ENCODE measurements at regions not wholly inside any gene's neighbourhood (a gene's known extent, or its start where the extent isn't known, plus 50 kb on each side); places are given as distances from the start of the nearest gene placed in this dataset.

- intact Hi-C loops (cut with micrococcal nuclease), result no loop called here
- no peaks in the 10 kb centered on the region for H3K79me2 ChIP-seq (ENCODE audit: low read length)
- H3K9me3 ChIP-seq (ENCODE audit: low read length), result no peaks in the 10 kb centered on the region
- no peak overlapping the region for H3K9ac ChIP-seq (ENCODE audit: low read length)
- BruUV-seq (replicated peaks), result no TSS peak
- H3K36me3 ChIP-seq (ENCODE audit: low read depth, low read length), result no peaks in the 10 kb centered on the region
- H3F3A ChIP-seq (ENCODE audit: low read length, unreplicated experiment), result no peaks in the 10 kb centered on the region
- no peak overlapping the region for H3K4me2 ChIP-seq (ENCODE audit: low read length)
- TF ChIP-seq EZH2phosphoT487 (IDR thresholded peaks at IDR 0.05; ENCODE audit: borderline replicate concordance, low read length), result no peak
- TF ChIP-seq EZH2 (IDR thresholded peaks at IDR 0.05; ENCODE audit: low read length, unreplicated experiment), result no peak
- POLR2A ChIA-PET (ENCODE audit: unreplicated experiment), result no interaction called here
- no peaks in the 10 kb centered on the region for H4K20me1 ChIP-seq (ENCODE audit: low read length)
- CTCF ChIA-PET, result no interaction called here
- H2AFZ ChIP-seq (ENCODE audit: low read length), result no peak overlapping the region
- DNase-seq, result no peak
- peaks cover 17% of the 10 kb centered on the region for H3K27me3 ChIP-seq (ENCODE audit: low read length)
- H3K9me2 ChIP-seq (replicated peaks; ENCODE audit: low read length), result no peaks in the 10 kb centered on the region
- H3K4me3 ChIP-seq (ENCODE audit: low read length), result no peak overlapping the region
- H3K27ac ChIP-seq (ENCODE audit: low read length), result no peak overlapping the region
- H3K4me1 ChIP-seq (ENCODE audit: insufficient read depth, low read length), result no peaks in the 10 kb centered on the region
- no peak for ATAC-seq
These were observed 215.4 kb upstream of the NR4A3 start for GRCh38 chr9:99606296-99606695.

- ATAC-seq, result no peak
- BruUV-seq (replicated peaks), result no TSS peak
- Histone ChIP-seq H3K9me3 (ENCODE audit: low read length) (no peaks in the 10 kb centered on the region), H3K27ac (ENCODE audit: low read length) (no peak overlapping the region), H3K79me2 (ENCODE audit: low read length) (no peaks in the 10 kb centered on the region), H3F3A (ENCODE audit: low read length, unreplicated experiment) (no peaks in the 10 kb centered on the region), H3K4me3 (ENCODE audit: low read length) (no peak overlapping the region), H3K4me2 (ENCODE audit: low read length) (no peak overlapping the region), H3K9ac (ENCODE audit: low read length) (no peak overlapping the region), H2AFZ (ENCODE audit: low read length) (no peak overlapping the region), H3K27me3 (ENCODE audit: low read length) (peaks cover 17% of the 10 kb centered on the region), H4K20me1 (ENCODE audit: low read length) (no peaks in the 10 kb centered on the region), H3K36me3 (ENCODE audit: low read depth, low read length) (no peaks in the 10 kb centered on the region), H3K4me1 (ENCODE audit: insufficient read depth, low read length) (no peaks in the 10 kb centered on the region), H3K9me2 (replicated peaks; ENCODE audit: low read length) (no peaks in the 10 kb centered on the region)
- intact Hi-C loops (cut with micrococcal nuclease), result no loop called here
- TF ChIP-seq EZH2phosphoT487 (IDR thresholded peaks at IDR 0.05; ENCODE audit: borderline replicate concordance, low read length), result no peak
- no peak for TF ChIP-seq CTCF (conservative IDR thresholded peaks at IDR 0.05; ENCODE audit: low read depth, low read length)
- TF ChIP-seq EZH2 (IDR thresholded peaks at IDR 0.05; ENCODE audit: low read length, unreplicated experiment), result no peak
- CTCF ChIA-PET, result no interaction called here
- no peak for DNase-seq
- POLR2A ChIA-PET (ENCODE audit: unreplicated experiment), result no interaction called here
These were observed 214.7 kb upstream of the NR4A3 start for GRCh38 chr9:99606957-99607356.

- ChIA-PET CTCF (no interaction called here), POLR2A (ENCODE audit: unreplicated experiment) (no interaction called here)
- Histone ChIP-seq H4K20me1 (ENCODE audit: low read length) (no peaks in the 10 kb centered on the region), H3K9me2 (replicated peaks; ENCODE audit: low read length) (no peaks in the 10 kb centered on the region), H3K79me2 (ENCODE audit: low read length) (no peaks in the 10 kb centered on the region), H3K36me3 (ENCODE audit: low read depth, low read length) (no peaks in the 10 kb centered on the region), H3K27me3 (ENCODE audit: low read length) (peaks cover 17% of the 10 kb centered on the region), H3K4me2 (ENCODE audit: low read length) (no peak overlapping the region), H3K9me3 (ENCODE audit: low read length) (no peaks in the 10 kb centered on the region), H3K4me3 (ENCODE audit: low read length) (no peak overlapping the region), H3F3A (ENCODE audit: low read length, unreplicated experiment) (no peaks in the 10 kb centered on the region), H3K9ac (ENCODE audit: low read length) (no peak overlapping the region), H3K4me1 (ENCODE audit: insufficient read depth, low read length) (no peaks in the 10 kb centered on the region), H3K27ac (ENCODE audit: low read length) (no peak overlapping the region), H2AFZ (ENCODE audit: low read length) (no peak overlapping the region)
- ATAC-seq (no peak), DNase-seq (no peak)
- TF ChIP-seq EZH2 (IDR thresholded peaks at IDR 0.05; ENCODE audit: low read length, unreplicated experiment), result no peak
- TF ChIP-seq EZH2phosphoT487 (IDR thresholded peaks at IDR 0.05; ENCODE audit: borderline replicate concordance, low read length), result no peak
- TF ChIP-seq CTCF (conservative IDR thresholded peaks at IDR 0.05; ENCODE audit: low read depth, low read length), result no peak
- BruUV-seq (replicated peaks), result no TSS peak
- intact Hi-C loops (cut with micrococcal nuclease), result no loop called here
These were observed 213.7 kb upstream of the NR4A3 start for GRCh38 chr9:99607842-99608448.

Measured in PC-3 (cell line).